Heart left ventricle (tissue), 16 donors: ENCODE measurements at regions not wholly inside any gene's neighbourhood (a gene's known extent, or its start where the extent isn't known, plus 50 kb on each side); places are given as distances from the start of the nearest gene placed in this dataset.

Experiments
- ATAC-seq, 4 donors: fragments of 200-7000 bp; cut with Tn5 transposase; one replicate each; pipeline ENCODE4 v1.9.1; 2020 to 2022; ENCODE audit warnings: moderate library complexity in 4 of 4, mild to moderate bottlenecking in 3 of 4, moderate number of reproducible peaks in 1 of 4
- DNase-seq, 5 donors: peaks; one replicate each; pipeline ENCODE4 v3.0.0-alpha.2; 2020
- H3K27ac ChIP-seq, 12 donors: fragments of 200-600 bp; sonication (generic) in 4 of 12; one replicate each; pipeline versions ENCODE4 v1.5.0 to v1.8.0; 2016 to 2022; ENCODE audit warnings: mild to moderate bottlenecking in 2 of 12
- H3K27me3 ChIP-seq, 9 donors: fragments of 200-600 bp; sonication (generic) in 2 of 9; one replicate each; pipeline versions ENCODE4 v1.5.1 to v1.8.0; 2016 to 2022; ENCODE audit warnings: mild to moderate bottlenecking in 3 of 9
- H3K36me3 ChIP-seq, 9 donors: fragments of 200-600 bp; sonication (generic) in 2 of 9; one replicate each; pipeline versions ENCODE4 v1.5.0 to v1.8.0; 2018 to 2022; ENCODE audit warnings: mild to moderate bottlenecking in 2 of 9
- H3K4me1 ChIP-seq, 12 donors: fragments of 200-600 bp; sonication (generic) in 4 of 12; one replicate each; pipeline versions ENCODE4 v1.5.0 to v1.8.0; 2016 to 2022; ENCODE audit warnings: mild to moderate bottlenecking in 3 of 12
- H3K4me3 ChIP-seq, 12 donors: fragments of 200-600 bp; sonication (generic) in 4 of 12; one replicate each; pipeline versions ENCODE4 v1.5.0 to v1.8.0; 2017 to 2022; ENCODE audit warnings: mild to moderate bottlenecking in 9 of 12, moderate library complexity in 4 of 12
- H3K9me3 ChIP-seq, 12 donors: fragments of 200-600 bp; sonication (generic) in 4 of 12; one replicate each; pipeline versions ENCODE4 v1.5.0 to v1.8.0; 2016 to 2022; ENCODE audit warnings: mild to moderate bottlenecking in 1 of 12
- CTCF ChIP-seq, 12 donors: fragments of 200-600 bp; sonication (generic) in 4 of 12; IDR thresholded peaks; one replicate each; pipeline versions ENCODE4 v1.5.0 to v1.8.0; 2018 to 2022; ENCODE audit warnings: antibody characterized with exemption in 12 of 12, mild to moderate bottlenecking in 5 of 12
- POLR2A ChIP-seq, 2 donors: fragments of 450-650 bp; IDR thresholded peaks; one replicate each; pipeline ENCODE4 v1.6.1; 2017; ENCODE audit warnings: antibody characterized with exemption in 2 of 2, mild to moderate bottlenecking in 2 of 2, moderate library complexity in 2 of 2
- WGBS, 4 donors: extraction: QIAGEN DNeasy Blood & Tissue Kit in 2 of 4; methylation state at CpG; one replicate each; pipeline versions ENCODE4 v1.1.5 to v1.1.7; 2013 to 2018; 5-methylcytosine and 5-hydroxymethylcytosine counted together
- intact Hi-C, 10 donors: fragments of 100-400 bp; cut with DNase I; formaldehyde crosslinking; loops; one replicate each; pipeline versions ENCODE4 v1.11.1 to v1.14.2; 2022
- donor health status: ischemic (EF 13 %, LVEDD 7.1; RV severe dilation, severe dysfunction).
- donor health status: healthy with polysubstance abuse.
- donor health status: DM: no; HTN: yes; CAD: no.
- donor health status: DM: no; HTN: no; CAD: no.
- donor health status: ischemic (EF 25% LVEDD 6.9; RV normal size, moderate dysfunction).
- donor health status: ischemic (EF 25% LVEDD 5.7; RV mildly dilated, moderate dysfunction).
- donor health status: healthy.
- donor health status: DM: yes; HTN: yes; CAD: no.
- donor health status: ischemic (EF 35%, LVEDD 5.7; RV mildly dilated, moderate dysfunction).
- donor health status: nonischemic (EF 11% LVEDD 7.7; RV severe dilation, severe dysfunction).
- donor health status: DM: yes; HTN: yes; CAD: no.
- donor health status: PGD.
- donor health status: ischemic (EF 29% LVEDD 5.4; RV normal size, mild dysfunction).
- donor health status: nonischemic (EF 23%, LVEDD 6.1; RV moderate dilation, normal function).

- 39 to 61% (median 51%) methylated on average over 1 of the region's 1 CpG for WGBS, 4 donors
- H3K4me3 ChIP-seq = no peak overlapping the region
- H3K9me3 ChIP-seq = no peaks in the 10 kb centered on the region
- H3K27ac ChIP-seq = no peak overlapping the region
- intact Hi-C loops = no loop called here
- peaks cover 0 to 6% (median 0%) of the 10 kb centered on the region in 9 donors for H3K27me3 ChIP-seq
- ATAC-seq = no peak
- TF ChIP-seq POLR2A (IDR thresholded peaks at IDR 0.05) = no peak
- no peak for TF ChIP-seq CTCF (IDR thresholded peaks at IDR 0.05)
- H3K36me3 ChIP-seq = no peaks in the 10 kb centered on the region
- no peak for DNase-seq
- H3K4me1 ChIP-seq = no peaks in the 10 kb centered on the region
Measured at GRCh38 chr5:2326601-2327000, 424.9 kb downstream of the IRX2 start.

GRCh38 chr5:2324788-2325187 is 426.7 kb downstream of the IRX2 start:
- intact Hi-C loops = no loop called here
- Histone ChIP-seq H3K4me1 (no peaks in the 10 kb centered on the region), H3K27me3 (peaks cover 0 to 16% (median 0%) of the 10 kb centered on the region in 9 donors), H3K36me3 (no peaks in the 10 kb centered on the region), H3K27ac (no peak overlapping the region), H3K4me3 (no peak overlapping the region), H3K9me3 (no peaks in the 10 kb centered on the region)
- DNase-seq (no peak), ATAC-seq (no peak)
- WGBS, 4 donors = 87 to 92% (median 90%) methylated on average over 11 of the region's 11 CpGs
- TF ChIP-seq POLR2A (IDR thresholded peaks at IDR 0.05) = no peak
- TF ChIP-seq CTCF (IDR thresholded peaks at IDR 0.05) = no peak

DNA sequence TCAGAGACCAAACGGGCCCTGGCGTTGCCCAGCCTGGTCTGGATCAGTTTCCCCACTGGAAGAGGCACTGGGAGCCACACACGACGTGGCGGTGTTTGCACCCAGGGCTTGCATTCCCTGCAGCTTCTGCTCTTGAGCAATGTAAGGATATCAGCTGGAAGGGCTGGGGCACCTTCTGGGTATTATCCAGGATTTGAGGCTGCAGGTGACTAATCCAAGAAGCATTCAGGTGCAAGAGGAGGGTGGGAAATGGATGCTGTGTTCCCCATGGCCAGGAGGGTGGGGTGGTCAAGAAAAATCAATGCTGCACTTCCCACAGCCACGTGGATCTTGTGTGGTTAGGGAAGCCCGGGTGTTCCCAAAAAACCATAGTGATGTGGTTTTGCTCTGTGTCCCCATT is 430.9 kb downstream of the IRX2 start:
- TF ChIP-seq CTCF (IDR thresholded peaks at IDR 0.05) = no peak
- no peak for TF ChIP-seq POLR2A (IDR thresholded peaks at IDR 0.05)
- no peaks in the 10 kb centered on the region for H3K36me3 ChIP-seq
- peaks cover 0 to 20% (median 0%) of the 10 kb centered on the region in 9 donors for H3K27me3 ChIP-seq
- ATAC-seq (no peak), DNase-seq (no peak)
- H3K4me3 ChIP-seq = no peak overlapping the region
- intact Hi-C loops = no loop called here
- 76 to 84% (median 80%) methylated on average over 7 of the region's 7 CpGs for WGBS, 4 donors
- peaks cover 0 to 12% (median 3%) of the 10 kb centered on the region in 12 donors for H3K9me3 ChIP-seq
- no peaks in the 10 kb centered on the region for H3K4me1 ChIP-seq
- no peak overlapping the region for H3K27ac ChIP-seq

GRCh38 chr5:2317540-2317939 is 433.9 kb downstream of the IRX2 start:
- WGBS, 4 donors = 58 to 75% (median 62%) methylated on average over 2 of the region's 2 CpGs
- Histone ChIP-seq H3K36me3 (no peaks in the 10 kb centered on the region), H3K4me3 (no peak overlapping the region), H3K4me1 (no peaks in the 10 kb centered on the region), H3K9me3 (peaks cover 0 to 21% (median 7%) of the 10 kb centered on the region in 12 donors), H3K27me3 (peaks cover 0 to 14% (median 0%) of the 10 kb centered on the region in 9 donors), H3K27ac (no peak overlapping the region)
- DNase-seq (no peak), ATAC-seq (no peak)
- TF ChIP-seq POLR2A (IDR thresholded peaks at IDR 0.05) (no peak), CTCF (IDR thresholded peaks at IDR 0.05) (no peak)
- intact Hi-C loops = no loop called here
